Pulmonary artery endothelial cell (primary cell): ENCODE measurements at regions not wholly inside any gene's neighbourhood (a gene's known extent, or its start where the extent isn't known, plus 50 kb on each side); places are given as distances from the start of the nearest gene placed in this dataset.

ENCODE experiments used
- DNase-seq: peaks from one replicate; pipeline ENCODE4 v3.0.0-alpha.2; 2011; ENCODE audit warnings: low read depth, low spot score

DNA sequence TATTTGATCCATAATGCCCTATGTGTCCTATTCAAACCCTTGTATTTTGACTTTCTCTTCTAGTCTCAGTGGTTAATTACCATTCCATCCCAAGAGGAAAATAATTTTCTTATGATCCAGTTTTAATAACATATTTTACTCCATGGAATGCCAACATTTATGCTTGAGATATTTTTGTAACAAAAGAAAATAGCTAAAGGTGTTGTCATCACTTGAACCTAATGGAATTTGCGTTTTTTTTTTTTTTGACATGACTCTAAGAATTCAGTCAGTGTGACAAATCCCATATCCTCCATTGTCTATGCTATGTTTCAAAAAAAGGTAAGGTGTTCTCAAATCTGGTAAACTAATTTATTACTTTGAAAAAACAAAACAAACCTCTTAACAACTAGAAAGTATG is 324.1 kb upstream of the ADAMTS5 start:
- DNase-seq: no peak

DNA sequence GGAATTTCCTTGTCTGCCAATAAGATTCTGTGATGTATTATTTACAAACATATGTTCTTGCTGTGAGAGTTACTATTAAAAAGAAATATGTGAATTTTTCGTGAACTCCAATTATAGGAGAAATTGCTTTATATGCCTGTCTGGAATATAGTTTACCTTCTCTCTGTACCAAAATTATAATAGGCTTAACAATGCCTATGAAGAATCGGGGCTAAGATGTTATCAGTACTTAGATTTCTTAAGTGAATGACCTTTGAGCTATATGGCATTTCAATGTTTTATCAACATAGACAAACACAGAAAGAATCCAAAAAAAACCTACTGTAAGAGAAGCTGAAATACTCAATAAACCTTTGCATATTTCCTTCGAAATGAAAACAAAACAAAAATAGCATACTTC is 323.1 kb upstream of the ADAMTS5 start:
- DNase-seq: no peak

DNA sequence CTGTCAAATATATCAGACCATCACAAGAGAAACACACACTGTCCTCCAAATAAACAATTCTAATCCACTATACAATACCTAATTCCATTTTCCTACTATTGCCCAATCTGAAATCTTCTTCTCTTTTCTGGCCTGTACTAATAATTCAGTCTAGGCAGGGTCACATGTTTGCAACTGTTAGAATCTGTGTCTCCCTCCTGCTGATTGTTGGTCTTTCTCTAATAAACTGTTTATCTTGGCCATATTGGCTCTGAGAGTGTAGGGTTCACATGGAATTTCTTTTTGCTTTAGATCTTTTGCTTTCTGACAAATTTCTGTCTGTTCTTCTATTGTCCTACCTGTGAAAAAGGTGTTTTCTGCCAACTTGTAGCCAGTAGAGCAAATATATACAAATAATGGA is 319.9 kb upstream of the ADAMTS5 start:
- DNase-seq: no peak

DNA sequence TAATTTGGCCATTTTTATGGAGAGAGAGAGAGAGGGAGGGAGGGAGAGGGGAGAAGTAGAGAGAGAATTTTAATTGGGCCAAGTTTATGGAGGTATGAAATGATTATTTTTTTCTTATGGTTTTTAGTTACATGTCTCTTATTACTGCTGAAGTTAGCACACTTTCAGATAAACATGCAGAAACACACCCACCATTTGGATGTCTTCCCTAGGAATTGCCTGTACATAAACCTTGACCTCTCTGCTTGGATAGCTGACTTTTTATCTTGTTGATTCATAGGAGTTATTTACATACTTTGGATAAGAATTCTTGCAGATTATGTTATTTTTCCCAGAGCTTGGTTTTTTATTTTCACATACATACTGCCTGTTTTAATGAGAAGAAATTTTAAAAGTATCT is 310.2 kb upstream of the ADAMTS5 start:
- no peak for DNase-seq

DNA sequence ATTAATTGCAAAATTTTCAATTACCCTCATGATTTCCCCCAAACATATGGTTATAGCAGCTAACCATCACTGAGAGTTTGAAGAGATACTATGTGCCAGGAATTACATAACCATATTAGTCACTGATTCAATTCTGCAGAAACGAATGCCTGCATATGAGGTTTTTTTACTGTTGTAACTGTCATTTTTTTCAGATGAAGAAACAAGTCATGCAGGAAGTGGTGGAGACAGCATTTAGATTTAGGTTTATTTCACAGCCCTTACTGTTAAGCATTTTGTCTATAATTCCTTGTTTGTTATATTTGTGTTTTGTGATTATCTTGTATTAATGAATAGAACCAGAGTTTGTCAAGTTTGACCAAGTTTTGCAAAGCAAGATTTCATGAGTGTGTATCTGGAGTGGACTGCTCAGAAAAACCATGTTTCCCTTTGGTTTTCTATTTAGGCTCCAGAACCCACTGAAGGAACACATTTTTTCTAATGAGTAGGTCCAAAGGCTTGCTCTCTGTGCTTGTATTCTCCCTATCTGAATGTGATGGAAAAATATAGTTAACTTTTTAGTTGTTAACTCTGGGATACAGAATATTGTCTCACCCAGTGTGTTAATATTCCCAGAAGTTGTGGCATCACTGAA is 308.5 kb upstream of the ADAMTS5 start:
- DNase-seq: no peak

DNA sequence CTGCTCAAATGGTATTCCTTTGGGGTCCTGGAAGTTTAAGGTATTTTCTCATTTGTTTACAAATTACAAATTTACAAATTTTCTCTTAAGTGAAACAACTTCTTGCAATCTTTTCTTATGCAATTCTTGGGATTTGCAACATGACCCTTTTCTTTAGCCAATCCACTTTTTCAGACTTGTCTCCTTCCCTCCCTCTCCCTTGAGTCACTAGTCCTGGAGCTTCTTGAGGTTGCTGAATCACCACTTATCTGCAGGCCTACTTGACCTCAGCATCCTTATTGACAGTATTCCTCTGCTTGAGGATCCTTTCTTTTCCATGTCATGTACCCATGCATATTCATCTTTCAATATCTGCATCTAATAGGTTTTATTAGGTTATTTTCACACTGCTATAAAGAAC is 302.8 kb upstream of the ADAMTS5 start:
- no peak for DNase-seq

DNA sequence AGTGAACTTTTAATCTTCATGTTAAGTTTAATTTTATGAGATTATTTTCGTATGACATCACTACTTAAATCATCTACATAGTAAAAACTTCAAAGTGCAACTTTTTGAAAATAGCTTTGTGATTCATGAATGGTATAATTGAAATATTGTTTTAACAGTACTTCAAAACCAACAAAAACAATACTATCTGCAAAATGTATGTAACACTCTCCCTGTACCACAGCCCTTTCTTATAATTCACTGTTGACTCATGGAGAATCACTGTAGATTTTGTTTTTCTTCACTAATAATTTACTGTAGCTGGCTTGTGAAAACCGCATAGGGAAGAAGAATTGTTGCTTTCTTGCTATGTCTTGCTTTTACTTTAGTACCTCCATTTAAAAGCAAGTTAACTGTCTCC is 301.4 kb upstream of the ADAMTS5 start:
- no peak for DNase-seq

DNA sequence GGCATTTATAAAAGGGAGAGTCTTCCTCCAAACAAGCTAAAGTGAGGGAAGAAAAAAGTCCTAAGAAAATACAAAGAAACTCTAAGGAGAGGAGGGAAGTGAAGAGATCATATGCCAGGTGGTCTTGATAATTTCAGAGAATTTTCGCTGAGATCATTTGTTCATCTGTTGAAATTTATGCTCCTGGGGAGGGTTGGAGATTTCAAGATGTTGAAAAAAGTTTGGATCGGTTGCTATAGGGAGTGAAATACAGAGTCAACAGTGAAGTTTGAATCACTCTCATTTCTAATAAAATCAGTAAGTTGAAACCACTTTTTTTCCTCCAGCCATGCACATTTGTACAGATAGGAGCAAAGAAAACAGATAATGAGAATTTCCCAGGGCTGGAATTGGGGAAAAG is 299.1 kb upstream of the ADAMTS5 start:
- no peak for DNase-seq

DNA sequence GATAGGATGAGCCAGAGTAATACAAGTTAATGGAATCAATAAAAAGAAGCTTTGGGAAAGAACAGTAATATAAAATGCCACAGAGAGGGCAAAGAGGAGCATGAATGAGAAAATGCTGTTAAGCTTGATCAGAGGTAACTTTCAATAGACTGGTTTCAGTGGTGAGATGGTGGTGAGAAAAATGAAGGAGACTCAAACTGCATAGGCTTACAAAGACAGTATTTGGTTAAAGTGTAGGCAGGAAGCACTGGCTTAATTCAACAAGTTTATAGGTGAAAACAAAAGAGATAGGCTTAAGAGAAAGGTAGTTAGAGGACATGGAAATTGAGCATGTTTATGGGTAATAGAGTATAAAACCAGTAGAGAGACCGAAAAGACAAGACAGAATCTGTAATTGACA is 298.6 kb upstream of the ADAMTS5 start:
- no peak for DNase-seq

DNA sequence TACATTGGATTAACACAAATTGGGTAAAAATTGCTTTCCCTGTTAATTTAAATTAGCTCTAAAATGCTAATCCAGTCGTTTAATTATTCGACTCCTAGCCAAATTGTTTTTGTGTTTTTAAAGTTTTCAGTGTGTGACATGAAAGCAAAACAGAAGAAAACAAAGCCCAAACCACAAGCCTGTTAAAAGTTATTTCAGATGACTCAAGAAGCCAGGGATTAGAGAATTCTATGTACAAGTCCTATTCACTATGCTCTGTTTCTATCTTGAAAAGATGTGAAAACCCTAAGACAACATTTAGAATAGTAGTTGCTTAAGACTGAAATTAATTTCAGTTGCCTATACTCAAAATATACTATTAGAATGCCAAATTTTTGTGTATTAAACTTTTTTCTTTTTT is 294.8 kb upstream of the ADAMTS5 start:
- DNase-seq: no peak

DNA sequence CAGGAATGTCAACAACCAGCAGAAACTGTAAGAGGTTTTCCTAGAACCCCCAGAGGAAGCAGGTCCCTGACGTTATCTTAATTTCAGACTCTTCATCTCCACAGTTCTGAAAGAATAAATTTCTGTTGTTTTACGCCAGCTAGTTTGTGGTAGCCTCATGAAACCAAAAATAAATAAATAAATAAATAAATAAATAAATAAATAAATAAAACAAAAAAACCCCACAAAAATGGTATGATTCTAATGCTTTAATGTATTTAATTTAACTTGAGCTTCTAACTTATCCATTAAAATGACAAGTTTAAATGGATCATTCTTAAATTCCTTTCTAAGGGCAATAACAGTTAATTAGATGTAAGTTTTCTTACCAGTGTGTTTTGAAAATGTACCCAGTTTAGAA is 293.8 kb upstream of the ADAMTS5 start:
- DNase-seq: no peak

DNA sequence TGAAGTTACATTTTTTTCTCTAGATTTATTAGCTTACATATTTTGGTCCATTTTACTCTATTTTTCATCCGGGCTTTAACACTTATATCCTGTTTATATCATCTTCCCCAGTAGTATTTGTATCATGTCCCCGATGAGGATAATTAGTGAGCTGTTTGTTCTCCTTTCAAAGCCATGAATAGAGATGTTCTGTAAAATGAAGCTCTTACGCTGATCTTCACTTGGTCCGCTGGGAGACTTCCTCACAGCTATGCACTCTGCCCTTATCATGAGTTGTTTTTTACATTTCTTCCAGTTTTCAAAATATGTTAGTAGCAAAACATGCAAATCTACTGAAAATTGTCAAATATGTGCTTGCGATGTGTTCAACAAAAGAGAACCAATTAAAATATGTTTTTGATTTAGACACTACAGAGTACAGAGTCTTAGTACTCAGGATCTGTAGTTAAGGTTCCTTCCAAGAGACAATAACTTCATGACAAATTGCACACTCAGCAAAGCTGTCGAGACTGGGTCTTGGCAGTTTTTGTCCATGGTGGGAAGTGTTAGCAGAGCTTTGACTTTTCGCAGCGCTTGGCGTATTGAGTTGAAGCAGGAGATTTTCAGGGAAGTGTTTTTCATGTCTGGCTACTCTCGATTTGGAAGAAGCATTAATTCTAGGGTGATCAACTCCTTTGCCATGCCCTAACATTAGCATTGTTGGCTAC is 292.0 kb upstream of the ADAMTS5 start:
- no peak for DNase-seq

DNA sequence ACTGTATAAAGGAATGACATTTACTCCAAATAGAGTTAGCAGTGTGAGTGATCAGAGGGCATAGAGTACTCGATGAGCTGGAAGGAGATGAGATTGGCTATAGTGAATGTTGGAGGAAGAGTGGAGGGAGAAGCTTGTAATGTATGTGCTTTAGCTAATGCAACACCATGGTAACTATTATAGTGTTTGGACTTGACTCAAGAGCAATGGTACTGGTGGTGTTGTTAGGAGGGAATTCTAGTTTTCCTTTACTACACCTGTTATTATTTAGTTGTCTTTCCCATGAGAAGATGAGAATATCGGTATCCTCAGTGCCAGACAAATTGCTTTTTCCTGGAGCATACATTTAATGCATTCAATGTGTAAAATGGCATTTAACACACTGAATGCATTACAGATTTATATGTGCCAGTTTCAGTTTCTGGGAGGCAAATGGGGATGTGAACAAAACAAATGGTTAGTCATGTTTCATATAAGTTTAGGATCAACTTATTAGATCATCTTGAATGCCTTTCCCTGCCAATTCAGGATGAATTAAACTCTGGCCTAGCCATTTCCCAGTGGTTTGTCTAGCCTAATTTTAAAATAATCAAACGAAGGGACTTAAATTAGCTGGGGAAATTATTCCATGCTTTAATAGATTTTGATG is 291.1 kb upstream of the ADAMTS5 start:
- no peak for DNase-seq

DNA sequence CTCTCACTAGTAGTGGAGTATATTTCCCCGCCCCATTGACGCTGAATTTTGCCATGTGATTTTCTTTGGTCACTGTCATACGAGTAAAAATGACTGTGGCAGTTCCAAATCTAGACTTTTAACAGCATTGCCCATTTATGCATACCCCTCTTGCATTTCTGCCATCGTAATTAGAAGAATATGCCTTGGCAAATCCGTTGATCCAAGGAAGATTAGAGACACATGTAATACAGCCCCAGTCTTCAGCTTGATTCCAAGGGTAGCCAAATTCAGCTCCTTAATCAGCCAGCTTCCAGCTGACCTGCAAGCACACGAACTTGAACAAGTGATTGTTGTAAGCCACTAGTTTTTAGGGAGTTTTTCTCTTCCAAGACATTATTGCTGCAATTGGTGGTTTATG is 290.3 kb upstream of the ADAMTS5 start:
- DNase-seq: no peak

DNA sequence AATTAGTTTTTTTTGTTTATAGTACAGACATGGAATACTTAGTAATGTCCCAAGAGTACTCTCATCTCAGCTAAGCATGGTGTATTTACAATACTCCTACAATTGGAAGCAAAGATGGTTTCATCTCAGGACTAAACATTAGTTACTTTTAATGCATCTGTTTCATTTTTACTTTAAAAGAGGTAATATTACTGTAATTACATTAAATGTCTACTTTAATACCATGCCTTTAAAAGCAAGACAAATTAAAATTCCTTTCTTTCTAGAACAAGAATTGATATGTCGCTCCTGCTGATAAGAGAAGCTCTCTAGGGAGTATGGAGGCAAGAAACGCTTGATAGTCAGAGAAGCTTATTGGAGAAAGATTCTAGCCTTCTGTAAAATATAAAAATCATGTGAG is 284.9 kb upstream of the ADAMTS5 start:
- no peak for DNase-seq

DNA sequence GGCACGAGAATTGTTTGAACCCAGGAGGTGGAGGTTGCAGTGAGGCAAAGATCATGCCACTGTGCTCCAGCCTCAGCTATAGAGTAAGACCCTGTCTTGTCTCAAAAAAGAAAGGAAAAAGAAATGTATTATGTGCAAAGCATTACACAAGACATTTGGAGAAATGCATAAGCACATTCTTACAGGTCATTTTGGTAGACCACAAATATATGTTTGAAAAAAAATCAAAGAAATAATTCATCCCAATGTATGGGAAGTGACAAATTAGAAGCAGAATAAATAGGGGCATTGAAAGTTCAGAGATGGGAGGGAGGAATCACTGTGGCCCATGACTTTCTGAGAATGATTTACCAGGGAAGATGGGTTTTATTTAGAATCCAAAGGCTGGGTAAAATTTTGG is 283.5 kb upstream of the ADAMTS5 start:
- DNase-seq: no peak

DNA sequence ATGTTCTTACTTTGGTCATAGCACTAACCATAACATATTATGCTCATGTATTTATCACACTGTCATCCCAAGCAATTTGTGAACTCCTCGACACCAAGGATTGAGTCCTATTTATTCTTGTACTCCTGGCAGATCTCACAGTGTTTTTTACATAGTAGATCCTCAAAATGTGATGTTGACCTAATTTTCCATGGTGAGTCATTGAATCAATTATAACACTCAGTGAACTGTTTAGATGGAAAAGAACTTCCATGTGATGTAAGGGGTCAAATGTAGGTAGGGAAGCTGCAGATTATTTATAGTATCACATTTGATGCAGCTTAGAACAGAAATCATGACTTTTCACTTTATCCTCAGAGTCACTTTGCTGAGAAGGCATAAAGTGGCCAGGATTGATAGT is 281.9 kb upstream of the ADAMTS5 start:
- DNase-seq: no peak

DNA sequence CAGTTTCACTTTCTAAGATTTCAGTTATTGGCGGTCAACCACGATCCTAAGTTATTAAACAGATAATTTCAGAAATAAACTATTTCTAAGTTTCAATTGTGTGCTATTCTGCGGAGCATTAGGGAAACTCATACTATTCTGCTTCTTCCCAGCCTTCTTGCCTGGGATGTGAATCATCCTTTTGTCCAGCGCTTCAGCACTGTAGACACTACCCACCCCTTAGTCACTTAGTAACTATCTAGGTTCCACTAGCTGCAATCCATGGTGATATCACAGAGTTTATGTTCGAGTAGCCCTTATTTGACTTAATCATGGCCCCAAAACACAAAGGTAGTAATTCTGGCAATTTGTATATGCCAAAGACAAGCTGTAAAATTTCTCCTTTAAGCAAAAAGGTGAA is 279.9 kb upstream of the ADAMTS5 start:
- DNase-seq: no peak

DNA sequence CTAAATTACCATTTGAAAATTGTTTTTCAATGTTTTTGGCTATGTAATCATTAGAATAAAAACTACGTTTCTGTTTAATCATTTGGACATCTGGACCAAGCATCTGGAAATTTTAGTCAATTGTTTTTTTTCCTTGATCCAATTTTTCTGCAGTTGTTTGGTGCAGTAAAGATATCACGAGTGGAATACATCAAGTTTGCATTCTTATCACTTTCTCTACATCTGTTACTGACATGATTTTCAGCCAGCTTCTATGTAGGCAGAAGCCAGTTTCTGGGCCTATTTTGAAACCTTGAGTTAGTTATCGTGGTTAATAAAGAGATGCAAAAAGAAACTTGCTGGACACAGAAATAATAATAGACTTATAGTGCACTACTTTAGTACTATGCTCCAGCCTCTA is 277.9 kb upstream of the ADAMTS5 start:
- no peak for DNase-seq

DNA sequence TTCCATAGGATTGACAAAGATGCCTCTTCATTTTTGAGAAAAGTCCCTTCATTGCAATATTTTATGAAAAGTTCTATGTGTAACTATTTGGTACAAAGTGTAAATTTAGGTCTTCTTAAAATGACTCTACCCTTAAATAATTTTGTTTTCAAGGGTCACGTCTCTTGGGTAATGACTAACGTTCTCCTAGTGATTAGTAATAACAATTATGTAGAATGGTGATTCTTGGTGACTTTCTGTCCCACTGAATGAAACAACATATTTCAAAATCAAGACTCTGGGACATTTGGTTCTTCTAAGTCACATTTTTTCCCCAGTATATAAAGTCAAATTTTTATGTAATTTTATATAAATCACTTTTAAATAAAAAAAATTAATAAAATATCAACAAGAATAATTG is 277.5 kb upstream of the ADAMTS5 start:
- no peak for DNase-seq

DNA sequence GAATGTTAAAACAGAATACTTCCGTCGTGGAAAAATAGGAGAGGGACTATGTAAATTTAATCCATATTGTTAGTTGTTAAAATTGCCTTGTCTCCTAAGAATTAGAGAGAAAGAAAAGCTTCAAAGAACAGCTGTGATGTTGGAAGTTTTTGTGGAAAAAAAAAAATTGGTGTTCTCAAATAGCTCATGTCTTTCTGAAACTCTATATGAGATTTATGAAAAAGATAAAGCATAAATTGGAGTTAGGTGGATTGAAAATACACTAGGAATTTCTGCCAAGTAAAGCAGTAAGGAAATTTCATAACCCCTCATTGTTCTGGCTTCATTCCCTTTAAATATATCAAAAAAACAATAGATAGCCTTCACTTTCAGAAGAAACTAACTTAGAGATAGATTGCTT is 274.0 kb upstream of the ADAMTS5 start:
- DNase-seq: no peak

DNA sequence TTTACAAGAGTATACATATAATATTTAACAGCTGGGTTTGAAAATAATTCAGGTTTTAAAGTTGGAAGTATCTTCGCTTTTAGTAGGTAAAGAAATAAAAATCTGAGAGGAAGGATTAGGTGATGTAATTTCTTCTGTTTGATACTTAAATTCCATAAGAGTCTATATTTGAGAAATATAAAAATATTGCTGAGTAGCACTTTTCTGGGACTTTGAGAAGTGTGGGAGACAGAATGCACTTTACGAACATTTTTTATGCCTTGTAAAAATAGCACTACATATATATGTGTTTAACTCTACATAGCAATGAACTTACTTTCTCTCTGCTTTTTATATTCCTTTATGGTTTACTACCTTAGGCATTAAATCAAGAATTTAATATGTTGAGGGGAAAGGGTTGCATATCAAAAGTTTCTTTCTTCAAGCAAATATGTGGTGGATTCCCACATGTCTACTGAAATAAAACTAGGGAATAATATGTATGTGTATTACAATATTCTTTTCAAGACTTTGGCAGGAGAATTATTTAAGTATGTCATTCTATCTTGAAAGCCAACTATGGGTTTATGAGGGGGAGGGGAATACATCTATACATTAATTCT is 266.7 kb upstream of the ADAMTS5 start:
- no peak for DNase-seq

DNA sequence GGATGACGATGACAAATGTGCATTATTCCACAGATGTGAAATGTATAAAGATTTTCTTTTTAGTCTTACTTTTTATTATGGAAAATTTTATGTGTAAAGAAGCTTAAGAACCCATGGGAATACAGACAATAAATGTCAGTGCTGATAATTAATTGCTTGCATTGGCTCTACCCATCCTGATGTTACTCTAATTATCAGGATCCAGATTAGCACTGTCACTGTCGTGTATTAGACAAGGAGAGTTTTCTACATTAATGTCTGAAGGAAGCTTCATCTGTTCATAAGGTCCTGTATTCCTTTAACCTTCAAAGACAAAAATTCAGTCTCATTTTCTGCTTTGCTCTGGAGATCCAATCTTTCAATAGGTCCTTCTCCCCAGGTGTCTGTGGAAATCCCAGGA is 259.1 kb upstream of the ADAMTS5 start:
- no peak for DNase-seq
